NCI-H146 treated with DMSO at 0.1 percent for 48 hours (cell line): ENCODE measurements at regions not wholly inside any gene's neighbourhood (a gene's known extent, or its start where the extent isn't known, plus 50 kb on each side); places are given as distances from the start of the nearest gene placed in this dataset.
"Not testable (repeated sequence)": the region's sequence is repeated elsewhere in the genome, so short reads cannot be mapped to it uniquely, and the experiment has no call there.

ENCODE experiments used
- DNase-seq: peaks from one replicate; lab custom pipeline; 2025; ENCODE audit not compliant: unreplicated experiment; lab: John Stamatoyannopoulos, UW

DNA sequence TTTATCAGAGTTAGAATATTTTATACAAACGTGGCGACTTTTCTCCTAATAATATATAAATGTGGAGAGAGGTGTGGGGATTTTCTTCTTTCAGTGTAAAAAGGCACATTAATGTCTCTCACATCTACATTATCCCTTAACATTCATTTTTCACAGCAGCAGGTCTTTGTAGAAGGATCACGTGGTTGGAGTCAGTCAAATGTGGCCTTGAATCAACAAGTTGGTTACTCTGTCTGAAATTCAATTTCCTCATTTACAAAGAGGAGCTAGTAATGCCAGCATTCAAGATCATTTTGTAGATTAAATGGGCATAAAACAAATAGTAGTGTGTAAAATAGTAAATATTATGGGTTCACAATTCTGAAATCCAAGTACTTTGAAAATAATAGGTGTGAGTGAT, 183.1 kb upstream of the SEMA3E start:
- DNase-seq, result no peak

DNA sequence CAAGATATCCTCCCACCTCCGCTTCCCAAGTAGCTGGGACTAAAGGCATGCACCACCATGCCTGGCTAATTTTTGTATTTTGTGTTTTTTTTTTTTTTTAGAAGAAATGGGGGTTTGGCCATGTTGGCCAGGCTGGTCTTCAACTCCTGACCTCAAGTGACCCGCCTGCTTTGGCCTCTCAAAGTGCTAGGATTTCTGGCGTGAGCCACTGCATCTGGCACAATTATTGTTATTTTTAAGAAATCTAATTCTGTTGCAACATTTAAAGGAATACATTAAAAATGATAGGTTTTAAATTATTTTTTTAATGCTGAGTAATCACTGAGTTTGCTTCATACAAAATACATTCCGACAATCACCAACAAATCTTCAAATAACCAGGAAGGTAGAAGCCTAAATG, 178.1 kb upstream of the SEMA3E start:
- no peak for DNase-seq

DNA sequence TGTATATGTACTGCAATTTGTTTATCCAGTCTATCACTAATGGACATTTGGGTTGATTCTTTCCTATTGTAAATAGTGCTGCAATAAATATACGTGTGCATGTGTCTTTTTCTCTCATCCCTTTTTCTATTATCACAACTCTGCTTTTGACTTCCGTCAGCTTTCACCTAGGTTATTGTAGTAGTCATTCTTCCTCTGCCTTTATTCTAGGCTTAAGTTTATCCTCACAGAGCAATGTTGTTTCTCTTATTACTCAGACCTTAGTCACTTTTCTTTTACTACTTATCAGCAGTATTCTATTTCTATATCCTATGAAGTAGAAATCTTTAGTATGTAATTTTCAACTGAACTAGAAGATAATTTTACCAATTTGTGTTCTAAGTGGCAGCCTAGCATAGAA, 175.3 kb upstream of the SEMA3E start:
- no peak for DNase-seq

DNA sequence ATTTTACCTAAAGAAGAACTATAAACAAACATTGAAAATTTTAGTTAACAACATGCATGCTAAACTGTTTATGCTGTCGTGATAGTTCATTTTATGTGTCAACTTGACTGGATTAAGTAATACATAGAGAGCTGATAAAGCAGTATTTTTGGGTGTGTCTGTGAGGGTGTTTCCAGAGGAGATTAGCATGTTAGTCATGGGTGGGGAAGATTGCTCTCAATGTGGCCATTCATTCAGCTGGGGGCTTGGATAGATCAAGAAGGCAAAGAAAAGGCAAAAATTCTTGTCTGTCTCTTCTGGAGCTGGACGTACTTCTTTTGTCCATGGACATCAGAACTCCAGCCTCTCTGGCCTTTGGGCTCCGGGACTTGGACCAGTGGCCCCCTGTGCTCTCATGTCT, 172.9 kb upstream of the SEMA3E start:
- DNase-seq, result no peak

DNA sequence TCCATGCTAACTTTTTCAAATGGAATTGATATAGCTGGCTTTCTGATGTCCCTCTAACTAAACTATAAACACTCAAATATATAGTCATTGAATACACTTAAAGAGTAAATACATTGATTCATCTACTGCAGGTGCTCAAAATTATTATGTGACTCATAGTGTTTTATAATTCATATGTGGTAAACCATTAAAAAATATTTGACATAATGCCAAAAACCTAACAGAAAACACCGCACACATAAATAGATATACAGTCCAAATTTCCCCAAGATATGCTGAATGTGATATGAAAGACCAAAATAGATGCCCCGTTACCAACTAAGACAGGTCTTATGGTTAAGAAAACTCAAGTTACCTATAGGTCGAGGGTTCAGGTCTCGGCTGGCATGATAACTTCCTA, 171.7 kb upstream of the SEMA3E start:
- DNase-seq, result no peak

DNA sequence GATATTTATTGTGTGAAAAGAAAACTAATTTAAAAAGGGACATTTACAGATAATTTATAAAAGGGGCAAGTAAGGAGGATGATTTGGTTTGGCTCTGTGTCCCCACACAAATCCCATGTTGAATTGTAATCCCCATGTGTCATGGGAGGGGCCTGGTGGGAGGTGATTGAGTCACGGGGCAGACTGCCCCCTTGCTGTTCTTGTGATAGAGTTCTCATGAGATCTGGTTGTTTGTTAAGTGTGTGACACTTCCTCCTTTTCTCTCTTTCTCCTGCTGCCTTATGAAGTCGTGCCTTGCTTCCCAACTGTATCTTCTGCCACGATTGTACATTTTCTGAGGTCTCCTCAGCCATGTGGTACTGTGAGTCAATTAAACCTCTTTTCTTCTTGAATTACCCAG, 171.0 kb upstream of the SEMA3E start:
- DNase-seq, result no peak

DNA sequence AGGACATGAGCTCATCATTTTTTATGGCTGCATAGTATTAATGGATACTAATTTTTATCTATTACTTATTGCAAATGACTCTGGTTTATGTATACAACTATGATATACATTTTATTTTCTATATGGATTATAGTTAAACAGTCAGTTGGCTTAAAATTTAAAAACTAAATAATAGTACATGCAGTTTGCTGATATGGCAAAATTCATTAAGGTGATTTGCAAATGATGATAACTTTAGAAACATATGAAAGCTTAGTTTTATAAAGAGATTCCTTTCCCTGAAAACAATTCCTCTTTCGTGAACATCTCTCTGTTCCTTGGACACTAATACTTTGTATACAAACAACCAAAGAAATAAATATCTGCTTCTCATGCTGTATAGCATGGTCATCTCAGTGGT, 165.5 kb upstream of the SEMA3E start:
- no peak for DNase-seq

DNA sequence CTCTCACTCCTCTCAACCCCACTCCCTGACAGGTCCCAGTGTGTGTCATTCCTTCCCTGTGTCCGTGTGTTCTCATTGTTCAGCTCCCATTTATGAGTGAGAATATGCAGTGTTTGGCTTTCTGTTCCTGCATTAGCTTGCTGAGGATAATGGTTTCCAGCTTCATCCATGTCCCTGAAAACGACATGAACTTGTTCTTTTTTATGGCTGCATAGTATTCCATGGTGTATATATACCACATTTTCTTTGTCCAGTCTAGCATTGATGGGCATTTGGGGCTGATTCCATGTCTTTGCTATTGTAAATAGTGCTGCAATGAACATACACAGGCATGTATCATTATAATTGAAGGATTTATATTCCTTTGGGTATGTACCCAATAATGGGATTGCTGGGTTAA, 163.6 kb upstream of the SEMA3E start:
- not testable (repeated sequence) for DNase-seq

DNA sequence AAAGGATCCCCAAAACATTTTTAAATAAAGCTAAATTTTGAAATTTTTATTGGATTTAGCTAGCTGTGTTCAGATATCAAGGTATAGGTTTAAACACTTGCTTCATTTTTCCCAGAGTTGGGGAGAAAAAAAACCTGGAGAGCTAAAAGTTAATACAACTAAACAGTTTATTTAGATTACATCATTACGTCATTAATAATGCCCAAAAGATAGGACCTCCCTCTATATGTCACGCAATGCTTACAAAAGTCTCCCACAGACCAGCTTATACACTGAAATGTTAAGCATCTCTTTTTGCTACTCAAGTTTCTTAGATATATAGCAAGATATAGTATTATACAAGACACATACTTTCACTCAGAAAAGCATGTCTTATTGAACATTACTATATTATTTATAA, 160.0 kb upstream of the SEMA3E start:
- no peak for DNase-seq

DNA sequence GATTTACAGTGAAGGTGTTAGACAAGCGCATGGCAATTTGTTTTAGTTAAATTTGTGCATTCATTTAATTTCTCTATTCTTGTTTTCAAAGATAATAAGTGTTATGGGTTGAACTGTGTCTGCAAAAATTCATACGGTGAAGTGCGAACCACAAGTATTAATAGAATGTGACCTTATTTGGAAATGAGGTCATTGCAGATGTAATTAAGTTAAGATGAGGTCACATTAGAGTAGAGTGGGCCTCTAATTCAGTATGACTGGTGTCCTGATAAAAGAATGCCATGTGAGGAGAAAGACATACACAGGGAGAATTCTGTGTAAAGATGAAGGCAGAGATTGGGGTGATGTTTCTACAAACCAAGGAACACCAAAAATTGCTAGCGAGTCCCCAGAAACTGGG, 158.8 kb upstream of the SEMA3E start:
- no peak for DNase-seq

DNA sequence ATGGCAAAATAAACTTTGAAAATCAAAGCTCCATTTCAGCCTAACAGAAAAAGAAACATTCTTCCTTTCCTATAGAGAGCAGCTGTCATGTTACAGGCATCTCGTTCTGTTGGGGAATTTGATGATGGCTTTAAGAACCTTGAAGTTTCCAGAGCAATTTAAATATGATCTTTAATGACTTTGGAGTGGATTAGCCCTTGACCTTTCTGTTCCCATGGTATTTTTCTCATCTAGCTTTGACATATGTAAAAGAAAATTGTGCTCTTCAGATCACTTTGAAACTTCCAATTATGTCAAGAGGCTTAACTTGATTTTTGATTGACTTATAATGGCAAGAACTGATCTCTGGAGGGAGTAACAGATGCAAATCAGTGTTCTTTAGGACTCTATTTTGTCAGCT, 157.6 kb upstream of the SEMA3E start:
- DNase-seq, result no peak

DNA sequence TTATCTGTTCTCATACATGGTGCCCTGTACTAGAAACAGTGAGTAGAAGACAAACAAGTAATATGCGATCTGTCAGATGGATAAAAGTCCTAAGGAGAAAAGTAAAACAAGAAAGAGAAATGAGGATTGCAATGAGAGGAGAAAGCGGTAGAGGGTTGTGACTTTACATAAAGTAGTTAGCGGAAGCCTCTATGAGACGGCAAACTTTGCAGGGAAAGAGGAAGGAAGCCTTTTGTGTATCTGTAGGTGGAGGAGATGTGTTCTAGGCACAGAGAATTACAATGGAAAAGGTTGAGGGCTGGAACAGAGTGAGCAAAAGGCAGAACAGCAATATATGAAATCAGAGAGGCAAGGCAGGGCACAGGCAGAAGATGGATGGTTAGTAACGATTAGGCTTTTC, 150.4 kb upstream of the SEMA3E start:
- DNase-seq, result no peak

DNA sequence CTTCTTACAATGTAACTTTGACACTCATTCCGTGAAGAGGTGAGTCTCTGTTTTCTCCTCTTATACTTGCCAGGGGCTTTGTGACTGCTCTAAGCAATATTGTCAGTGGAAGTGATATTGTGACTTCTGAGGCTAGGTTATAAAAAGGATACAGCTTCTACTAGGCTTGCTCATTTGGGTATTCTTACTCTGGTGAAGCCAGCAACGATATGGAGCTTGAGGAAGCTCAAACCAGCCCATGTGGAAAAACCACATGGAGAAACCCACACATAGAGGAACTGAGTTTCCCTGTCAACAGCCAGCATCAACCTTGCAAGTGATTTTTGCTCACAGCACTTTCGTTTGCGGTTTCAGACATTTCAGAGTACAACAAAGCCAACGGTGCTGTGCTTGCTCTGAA, 149.6 kb upstream of the SEMA3E start:
- DNase-seq, result no peak

DNA sequence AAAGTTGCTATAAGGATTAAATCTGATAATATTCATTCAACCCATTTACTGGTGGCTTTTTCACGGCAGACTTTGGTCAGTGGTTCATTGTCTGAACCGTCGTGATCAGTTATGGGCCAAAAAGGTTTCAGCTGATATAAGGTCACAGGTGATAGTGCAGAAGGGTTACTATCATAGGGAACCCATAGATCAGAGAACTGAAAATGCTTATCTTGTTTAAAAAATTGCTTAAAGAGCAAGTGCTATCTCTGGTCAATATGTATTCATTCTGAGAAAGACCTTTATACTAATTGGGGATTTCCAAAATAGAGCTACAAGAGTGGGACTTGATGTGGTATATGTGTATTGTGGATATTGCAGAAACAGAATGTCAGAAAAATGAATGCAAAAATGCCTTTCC, 147.8 kb upstream of the SEMA3E start:
- DNase-seq, result no peak

DNA sequence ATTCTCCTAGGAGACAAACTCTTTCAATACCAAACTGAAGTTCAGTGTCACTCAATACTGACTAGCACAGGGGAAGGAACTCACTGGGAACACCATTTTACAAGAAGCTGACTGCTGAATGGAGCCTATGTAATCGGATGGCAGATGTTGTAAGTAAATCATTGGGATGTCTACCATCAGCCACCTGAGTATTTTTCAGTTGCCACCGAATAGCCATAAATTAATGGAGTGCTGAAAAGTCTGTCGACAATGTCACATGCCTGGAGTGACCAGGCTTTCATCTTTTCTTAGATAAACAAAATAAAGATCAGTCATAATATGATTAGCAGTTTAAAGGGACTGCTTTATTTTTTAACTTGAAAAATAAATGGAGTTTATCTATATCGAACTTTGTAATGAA, 145.9 kb upstream of the SEMA3E start:
- DNase-seq, result no peak

DNA sequence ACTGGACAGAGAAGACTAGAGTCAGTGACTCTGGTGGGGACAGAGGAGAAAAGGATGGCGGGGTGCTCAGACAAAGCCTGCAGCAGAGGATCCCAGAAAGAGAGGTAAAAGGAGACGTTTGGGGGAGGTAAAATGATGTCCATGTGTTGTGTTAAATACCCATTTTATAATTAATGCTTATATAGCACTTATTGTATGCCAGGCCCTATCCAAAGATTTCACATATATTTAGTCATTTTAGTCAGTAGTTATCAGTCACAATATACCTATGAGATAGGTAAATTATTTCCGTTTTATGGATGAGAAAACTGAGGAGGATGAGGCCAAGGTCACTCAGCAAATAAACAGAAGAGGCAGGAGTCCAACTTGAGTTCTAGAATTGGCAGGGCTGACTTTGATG, 144.6 kb upstream of the SEMA3E start:
- no peak for DNase-seq

DNA sequence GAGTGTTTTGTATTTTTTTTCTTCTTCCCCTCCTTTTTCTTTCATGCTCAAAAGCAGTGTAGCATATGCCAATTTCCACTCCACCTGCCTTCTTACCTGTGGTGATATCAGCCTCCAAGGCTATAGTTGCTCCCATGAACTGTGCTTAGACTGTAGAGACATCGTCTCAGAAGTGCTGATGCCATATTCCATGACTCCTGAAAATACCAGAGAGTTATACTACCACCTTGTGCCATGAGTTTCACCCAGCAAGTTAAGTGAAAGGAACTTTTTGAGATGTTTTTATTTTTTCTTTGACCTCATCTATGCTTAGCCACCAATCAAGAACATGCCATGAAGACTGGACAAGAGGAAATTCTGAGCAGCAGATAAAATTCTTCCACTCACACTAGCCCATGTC, 142.8 kb upstream of the SEMA3E start:
- DNase-seq, result no peak

DNA sequence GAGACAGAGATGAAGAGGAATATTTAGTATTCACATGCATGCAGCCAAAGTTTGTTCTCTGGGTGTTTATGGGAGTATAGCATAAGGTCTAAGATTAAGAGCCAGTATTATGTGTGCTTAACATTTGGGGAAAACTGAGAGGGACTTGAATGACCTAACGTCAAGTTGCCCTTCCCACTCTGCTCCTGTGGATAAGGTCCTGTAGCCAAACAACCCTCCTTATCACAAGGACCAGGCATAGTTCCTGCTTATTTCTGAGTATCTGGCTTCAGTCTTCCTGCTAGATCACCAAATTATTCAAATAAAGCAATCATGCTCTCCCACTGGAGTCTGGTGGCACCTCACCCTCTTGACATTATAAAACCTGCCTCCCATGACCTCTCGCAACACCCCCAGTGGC, 137.9 kb upstream of the SEMA3E start:
- DNase-seq, result no peak

DNA sequence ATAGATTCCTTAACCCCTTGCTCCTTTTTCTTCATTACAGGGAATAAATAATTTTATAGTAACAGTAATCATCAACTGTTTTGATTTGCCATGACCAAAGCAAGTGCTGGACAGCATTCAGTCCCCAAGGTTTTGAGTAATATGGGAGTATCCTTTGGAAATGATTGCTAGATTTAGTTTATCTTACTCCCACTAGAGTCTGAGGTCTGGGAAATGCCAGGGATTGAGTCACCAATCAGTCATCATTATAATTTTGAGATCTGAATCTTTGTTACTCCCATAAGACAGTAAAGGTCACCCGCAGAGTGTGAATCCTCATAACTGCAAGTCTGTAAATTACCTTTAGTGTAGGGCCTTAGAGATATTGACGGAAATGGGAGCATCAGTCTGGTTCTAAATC, 133.7 kb upstream of the SEMA3E start:
- no peak for DNase-seq

DNA sequence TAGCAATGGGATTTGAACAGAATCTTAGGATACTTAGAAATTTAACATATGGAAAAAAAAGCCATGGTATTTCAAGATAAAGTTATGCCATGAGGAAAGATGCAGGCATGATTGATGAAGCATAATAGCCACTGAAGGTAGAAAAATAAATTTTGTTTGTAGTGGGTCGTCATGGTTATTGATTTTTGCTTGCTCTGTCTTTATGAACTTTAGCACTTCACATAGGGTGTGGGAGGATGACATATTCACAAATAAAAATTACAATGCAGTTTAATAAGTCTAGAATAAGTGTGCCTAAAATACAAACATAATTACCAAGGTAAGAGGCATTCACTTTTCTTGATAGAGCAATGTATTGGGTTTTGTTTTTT, 129.1 kb upstream of the SEMA3E start:
- DNase-seq, result no peak

DNA sequence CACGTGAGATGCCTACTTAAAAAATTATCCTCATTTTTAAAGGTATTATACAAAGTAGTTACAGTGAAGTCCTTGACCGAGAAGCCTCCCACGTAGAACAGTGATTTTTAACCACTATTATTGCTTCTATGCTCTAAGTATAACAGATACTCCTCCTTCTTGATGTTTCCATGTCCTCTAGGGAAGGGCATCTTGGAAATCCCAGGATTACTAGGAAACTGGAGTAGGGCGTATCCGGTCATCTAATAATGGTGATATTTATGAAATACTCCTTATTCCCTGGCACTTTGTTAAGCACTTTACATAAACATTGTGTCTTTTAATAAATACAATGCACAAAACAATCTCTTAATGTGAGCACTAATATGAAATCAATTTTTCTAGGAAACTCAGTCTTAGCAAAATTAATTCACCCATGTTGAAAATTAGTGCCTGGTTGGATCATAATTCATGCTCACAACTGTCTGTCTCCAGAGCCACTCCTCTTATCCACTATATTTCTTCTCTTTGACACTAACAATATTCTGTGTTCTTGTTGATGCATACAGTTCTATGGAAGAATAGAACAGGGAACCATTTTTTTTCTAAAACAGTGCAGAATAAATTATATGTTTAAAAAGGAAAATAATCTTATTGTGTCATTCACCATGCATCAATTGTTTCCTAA, 128.6 kb upstream of the SEMA3E start:
- DNase-seq, result no peak

DNA sequence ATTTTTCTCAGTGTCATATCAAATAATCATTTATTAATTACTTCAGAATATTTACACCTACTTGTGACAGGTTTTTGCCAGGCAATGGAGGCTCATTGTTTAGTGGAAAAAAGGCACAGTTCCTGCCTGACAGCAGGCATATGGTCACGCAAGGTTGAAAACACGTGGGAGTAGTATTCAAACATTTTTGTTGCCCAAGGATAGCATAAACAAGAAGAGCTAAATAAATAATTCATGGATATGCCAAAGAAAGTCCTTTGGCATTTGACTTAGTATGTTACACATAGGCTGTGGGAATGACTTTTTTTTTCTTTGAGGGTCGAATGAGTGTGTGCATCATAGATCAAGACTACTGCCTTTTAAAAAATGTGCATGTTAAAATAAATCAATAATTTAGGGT, 120.5 kb upstream of the SEMA3E start:
- DNase-seq, result no peak

DNA sequence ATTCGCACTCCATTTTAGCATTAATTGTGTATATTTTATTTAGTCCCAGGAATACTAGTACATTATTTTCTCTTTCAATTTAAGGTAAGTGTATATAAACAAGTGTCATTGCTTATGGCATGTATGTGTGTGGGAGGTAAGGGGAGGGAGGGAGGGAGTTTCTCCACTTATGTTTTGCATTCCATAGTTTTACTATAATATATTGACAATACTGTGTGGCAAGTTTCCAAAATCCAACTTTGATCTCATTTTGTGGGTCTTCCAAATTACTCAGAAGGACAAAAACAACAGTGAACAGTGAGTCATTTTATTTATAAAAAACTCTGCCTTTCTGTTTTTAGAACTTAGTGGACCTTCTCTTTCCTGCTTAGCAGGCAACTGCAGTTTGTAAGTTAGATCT, 102.3 kb upstream of the SEMA3E start:
- no peak for DNase-seq

DNA sequence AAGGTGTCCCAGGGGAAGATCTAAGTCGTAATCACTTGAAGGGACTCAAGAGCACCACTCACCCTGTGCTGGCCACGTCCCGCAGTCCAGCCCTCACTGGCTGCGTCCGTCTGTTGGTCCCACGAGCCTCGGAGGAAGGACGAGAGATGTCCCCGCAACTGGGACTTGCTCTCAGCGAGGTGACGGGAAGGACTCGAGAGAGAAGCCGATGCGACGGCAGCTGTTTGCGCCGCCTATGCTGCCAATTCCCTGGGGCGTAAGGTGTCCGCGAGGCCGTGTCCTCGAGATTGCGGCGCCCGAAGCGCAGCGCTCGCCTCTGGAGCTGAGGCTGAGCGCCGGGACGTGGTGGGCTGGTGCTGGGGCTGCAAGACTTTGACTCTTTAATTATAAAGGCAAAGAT, 100.6 kb upstream of the SEMA3E start:
- DNase-seq, result no peak
